Ishikawa (cell line): ENCODE measurements at regions not wholly inside any gene's neighbourhood (a gene's known extent, or its start where the extent isn't known, plus 50 kb on each side); places are given as distances from the start of the nearest gene placed in this dataset.

Experiments
- CEBPB ChIP-seq: IDR thresholded peaks from 2 replicates; pipeline ENCODE4 v1.6.1; 2012
- CREB1 ChIP-seq: IDR thresholded peaks from 2 replicates; pipeline ENCODE4 v1.6.1; 2012; ENCODE audit warnings: low read depth
- EGR1 ChIP-seq: IDR thresholded peaks from 2 replicates; pipeline ENCODE4 v1.6.1; 2012
- EP300 ChIP-seq: IDR thresholded peaks from 2 replicates; pipeline ENCODE4 v1.6.1; 2012; ENCODE audit warnings: borderline replicate concordance
- FOXM1 ChIP-seq: IDR thresholded peaks from 2 replicates; pipeline ENCODE4 v1.6.1; 2012; ENCODE audit warnings: low read depth, borderline replicate concordance
- NFIC ChIP-seq: IDR thresholded peaks from 2 replicates; pipeline ENCODE4 v1.6.1; 2012
- RAD21 ChIP-seq: IDR thresholded peaks from 2 replicates; pipeline ENCODE4 v1.6.1; 2012; ENCODE audit warnings: low read depth
- REST ChIP-seq: IDR thresholded peaks from 2 replicates; pipeline ENCODE4 v1.6.1; 2012; ENCODE audit warnings: low read depth, mild to moderate bottlenecking
- TAF1 ChIP-seq: IDR thresholded peaks from 2 replicates; pipeline ENCODE4 v1.6.1; 2012; ENCODE audit warnings: low read depth, mild to moderate bottlenecking
- TCF12 ChIP-seq: IDR thresholded peaks from 2 replicates; pipeline ENCODE4 v1.6.1; 2012; ENCODE audit warnings: low read depth
- TEAD4 ChIP-seq: IDR thresholded peaks from 2 replicates; pipeline ENCODE4 v1.6.1; 2012
- USF1 ChIP-seq: IDR thresholded peaks from 2 replicates; pipeline ENCODE4 v1.6.1; 2012
- YY1 ChIP-seq: IDR thresholded peaks from 2 replicates; pipeline ENCODE4 v1.6.1; 2012; ENCODE audit warnings: low read depth
- ZBTB7A ChIP-seq: IDR thresholded peaks from 2 replicates; pipeline ENCODE4 v1.6.1; 2012; ENCODE audit warnings: low read depth
- TF ChIP-seq, protein P1 (sequence below): IDR thresholded peaks from 2 replicates; pipeline ENCODE4 v1.6.1; 2012

DNA sequence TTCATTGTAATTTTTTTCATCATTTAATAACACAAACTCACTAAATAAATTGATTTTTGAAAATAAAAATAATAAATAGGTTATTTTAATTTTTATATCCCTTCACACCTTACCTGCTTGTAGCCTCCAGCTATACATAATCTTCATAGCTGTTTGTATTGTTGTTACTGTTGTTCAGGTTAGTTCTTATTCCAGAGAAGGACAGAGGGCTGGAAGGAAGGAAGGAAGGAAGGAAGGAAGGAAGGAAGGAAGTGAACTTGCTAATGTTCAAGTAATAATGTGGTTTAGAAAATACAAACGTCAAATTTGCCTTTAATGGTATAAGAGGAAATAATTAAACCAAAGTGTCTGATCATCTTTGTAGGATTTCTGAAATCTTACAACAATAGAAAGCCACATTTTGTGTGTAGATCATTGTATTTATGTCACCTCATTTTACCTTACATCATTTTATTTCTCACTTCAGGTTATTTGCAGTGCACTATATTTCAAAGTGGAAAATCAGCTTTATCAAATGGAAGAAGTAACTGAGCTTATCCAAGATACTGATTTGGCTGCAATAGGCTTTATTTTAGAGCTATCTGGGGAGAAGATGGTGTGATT lies 660.0 kb upstream of the CCDC54 start:
- TF ChIP-seq TEAD4 (no peak), CEBPB (no peak), YY1 (no peak), REST (no peak), TAF1 (no peak), ZBTB7A (no peak), USF1 (no peak), EP300 (no peak), FOXM1 (no peak)

DNA sequence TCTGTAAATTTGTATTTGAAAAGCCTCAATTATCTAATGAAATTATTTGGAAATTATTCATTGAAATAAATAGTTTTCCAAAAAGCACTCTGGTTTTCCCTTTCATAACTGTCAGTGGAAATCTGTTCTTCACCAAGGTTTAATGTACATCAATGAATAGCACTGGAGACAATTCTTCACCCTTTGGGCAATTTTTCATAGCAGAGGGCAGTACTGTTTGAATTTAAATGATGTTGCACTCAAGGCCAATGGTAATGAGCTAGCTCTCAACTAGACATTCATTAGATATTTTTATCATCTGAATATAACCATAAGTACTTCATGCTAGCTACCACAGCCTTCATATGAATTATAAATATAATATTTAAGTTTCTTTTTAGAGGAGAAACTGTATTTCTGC lies 658.2 kb upstream of the CCDC54 start:
- no peak for TF ChIP-seq NFIC
- TF ChIP-seq, protein P1, sequence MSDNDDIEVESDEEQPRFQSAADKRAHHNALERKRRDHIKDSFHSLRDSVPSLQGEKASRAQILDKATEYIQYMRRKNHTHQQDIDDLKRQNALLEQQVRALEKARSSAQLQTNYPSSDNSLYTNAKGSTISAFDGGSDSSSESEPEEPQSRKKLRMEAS, result no peak
- TF ChIP-seq USF1, result no peak
- no peak for TF ChIP-seq RAD21
- no peak for TF ChIP-seq TCF12
- no peak for TF ChIP-seq FOXM1
- no peak for TF ChIP-seq EGR1
- no peak for TF ChIP-seq CEBPB
- no peak for TF ChIP-seq REST
- TF ChIP-seq TAF1, result no peak
- TF ChIP-seq ZBTB7A, result no peak
- TF ChIP-seq TEAD4, result no peak
- no peak for TF ChIP-seq YY1
- TF ChIP-seq CREB1, result no peak
- no peak for TF ChIP-seq EP300

- no peak for TF ChIP-seq USF1
- TF ChIP-seq FOXM1, result no peak
- no peak for TF ChIP-seq REST
- TF ChIP-seq CREB1, result no peak
- TF ChIP-seq, protein P1, result no peak
- no peak for TF ChIP-seq RAD21
These were observed 657.7 kb upstream of the CCDC54 start for GRCh38 chr3:106719583-106719982.

- TF ChIP-seq TAF1 (no peak), CREB1 (no peak), REST (no peak), YY1 (no peak), FOXM1 (no peak), NFIC (no peak)
These were observed 656.7 kb upstream of the CCDC54 start for GRCh38 chr3:106720510-106720909.
